ENCODE measurements at regions not wholly inside any gene's neighbourhood (a gene's known extent, or its start where the extent isn't known, plus 50 kb on each side); places are given as distances from the start of the nearest gene placed in this dataset.

DNA sequence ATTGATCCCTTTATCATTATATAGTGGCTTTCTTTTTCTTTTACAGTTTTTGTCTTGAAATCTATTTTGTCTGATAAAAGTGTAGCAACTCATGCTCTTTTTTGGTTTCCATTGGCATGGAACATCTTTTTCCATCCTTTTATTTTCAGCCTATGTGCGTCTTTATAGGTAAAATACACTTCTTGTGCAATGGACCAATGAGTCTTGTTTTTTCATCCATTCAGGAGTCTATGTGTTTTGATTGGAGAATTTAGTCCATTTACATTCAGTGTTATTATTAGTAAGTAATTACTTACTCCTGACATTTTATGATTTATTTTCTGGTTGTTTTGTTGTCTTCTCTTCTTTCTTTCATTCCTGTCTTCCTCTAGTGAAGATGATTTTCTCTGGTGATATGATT lies 66.4 kb upstream of the IL2 start:
- no peak for TF ChIP-seq CTCF (conservative IDR thresholded peaks at IDR 0.05; ENCODE audit: low read depth in 2 of 2)
- TF ChIP-seq EZH2 (IDR thresholded peaks at IDR 0.05; ENCODE audit: low read depth, unreplicated experiment) = no peak
- no peak for TF ChIP-seq POLR2AphosphoS5 (IDR thresholded peaks at IDR 0.05; ENCODE audit: low read depth)
- no peak for TF ChIP-seq REST (IDR thresholded peaks at IDR 0.05; ENCODE audit: unreplicated experiment)
- no peak for TF ChIP-seq ZNF331 (CRISPR knock-in tag; IDR thresholded peaks at IDR 0.05; ENCODE audit: low read depth)
- no peak for TF ChIP-seq CREB1 (CRISPR knock-in tag; IDR thresholded peaks at IDR 0.05; ENCODE audit: low read depth)
